Type B pancreatic cell (in vitro differentiated cells): ENCODE measurements at regions not wholly inside any gene's neighbourhood (a gene's known extent, or its start where the extent isn't known, plus 50 kb on each side); places are given as distances from the start of the nearest gene placed in this dataset.
A peak's percentile ranks its signal among the peaks of the same experiment; 100 is the strongest.

Source experiments
- DNase-seq: peaks from one replicate; pipeline ENCODE4 v3.0.0; 2021; ENCODE audit warnings: mixed read lengths; ENCODE audit not compliant: unreplicated experiment; ENCODE audit errors: extremely low spot score
- H3K27ac Mint-ChIP-seq: 2 replicates; pipeline ENCODE4 v1.8.0; 2021; ENCODE audit warnings: mild to moderate bottlenecking, mixed read lengths
- H3K27me3 Mint-ChIP-seq: 2 replicates; pipeline ENCODE4 v1.8.0; 2021; ENCODE audit warnings: mixed read lengths
- H3K36me3 Mint-ChIP-seq: 2 replicates; pipeline ENCODE4 v1.8.0; 2021; ENCODE audit warnings: mixed read lengths
- H3K4me1 Mint-ChIP-seq: one replicate; pipeline ENCODE4 v1.8.0; 2021; ENCODE audit warnings: mixed read lengths; ENCODE audit not compliant: unreplicated experiment
- H3K4me3 Mint-ChIP-seq: 2 replicates; pipeline ENCODE4 v1.8.0; 2021; ENCODE audit warnings: mild to moderate bottlenecking, mixed read lengths
- H3K9me3 Mint-ChIP-seq: 2 replicates; pipeline ENCODE4 v1.8.0; 2021; ENCODE audit warnings: mixed read lengths
- CTCF ChIP-seq: fragments of 200-600 bp; sonication (generic); conservative IDR thresholded peaks from 2 replicates; pipeline ENCODE4 v1.5.0; 2021; ENCODE audit warnings: antibody characterized with exemption, mild to moderate bottlenecking

GRCh38 chr18:46370898-46371297, 266.7 kb downstream of the HAUS1 start:
- Mint-ChIP-seq H3K36me3 (no peaks in the 10 kb centered on the region), H3K4me3 (no peak overlapping the region), H3K9me3 (peaks cover 6% of the 10 kb centered on the region), H3K27me3 (no peaks in the 10 kb centered on the region), H3K27ac (no peak overlapping the region), H3K4me1 (peaks cover 13% of the 10 kb centered on the region)
- no peak for TF ChIP-seq CTCF
- no peak for DNase-seq

- Mint-ChIP-seq H3K9me3 (peaks cover 6% of the 10 kb centered on the region), H3K27ac (no peak overlapping the region), H3K36me3 (no peaks in the 10 kb centered on the region), H3K4me1 (peaks cover 19% of the 10 kb centered on the region), H3K4me3 (no peak overlapping the region), H3K27me3 (no peaks in the 10 kb centered on the region)
- DNase-seq: no peak
- TF ChIP-seq CTCF: no peak
Observed at GRCh38 chr18:46372670-46373069, 268.5 kb downstream of the HAUS1 start.

- DNase-seq: no peak
- Mint-ChIP-seq H3K36me3 (no peaks in the 10 kb centered on the region), H3K27ac (no peak overlapping the region), H3K4me1 (peaks cover 22% of the 10 kb centered on the region), H3K9me3 (peaks cover 6% of the 10 kb centered on the region), H3K4me3 (no peak overlapping the region), H3K27me3 (no peaks in the 10 kb centered on the region)
- no peak for TF ChIP-seq CTCF
Observed at GRCh38 chr18:46373131-46373530, 268.9 kb downstream of the HAUS1 start.

- Mint-ChIP-seq H3K4me1 (peaks cover 26% of the 10 kb centered on the region), H3K36me3 (no peaks in the 10 kb centered on the region), H3K27ac (no peak overlapping the region), H3K9me3 (peaks cover 6% of the 10 kb centered on the region), H3K27me3 (no peaks in the 10 kb centered on the region), H3K4me3 (no peak overlapping the region)
- TF ChIP-seq CTCF: peak; percentile 32
- DNase-seq: no peak
Observed at GRCh38 chr18:46373791-46374190, 269.6 kb downstream of the HAUS1 start.

GRCh38 chr18:46374850-46375249, 270.7 kb downstream of the HAUS1 start:
- no peak overlapping the region for H3K4me3 Mint-ChIP-seq
- DNase-seq: no peak
- H3K36me3 Mint-ChIP-seq: no peaks in the 10 kb centered on the region
- TF ChIP-seq CTCF: no peak
- peaks cover 6% of the 10 kb centered on the region for H3K9me3 Mint-ChIP-seq
- H3K4me1 Mint-ChIP-seq: peaks cover 34% of the 10 kb centered on the region
- no peak overlapping the region for H3K27ac Mint-ChIP-seq
- no peaks in the 10 kb centered on the region for H3K27me3 Mint-ChIP-seq

GRCh38 chr18:46377557-46377956, 273.4 kb downstream of the HAUS1 start:
- no peak overlapping the region for H3K4me3 Mint-ChIP-seq
- no peak overlapping the region for H3K27ac Mint-ChIP-seq
- no peak for TF ChIP-seq CTCF
- no peak for DNase-seq
- H3K4me1 Mint-ChIP-seq: peaks cover 34% of the 10 kb centered on the region
- no peaks in the 10 kb centered on the region for H3K36me3 Mint-ChIP-seq
- no peaks in the 10 kb centered on the region for H3K9me3 Mint-ChIP-seq
- H3K27me3 Mint-ChIP-seq: no peaks in the 10 kb centered on the region
